Keratinocyte (primary cell): ENCODE measurements at regions not wholly inside any gene's neighbourhood (a gene's known extent, or its start where the extent isn't known, plus 50 kb on each side); places are given as distances from the start of the nearest gene placed in this dataset.

Source experiments
- EZH2 ChIP-seq: IDR thresholded peaks from one replicate; pipeline ENCODE4 v1.6.1; 2012; ENCODE audit warnings: inconsistent platforms, mild to moderate bottlenecking, low read length, moderate library complexity
- TF ChIP-seq, protein P1 (sequence below), 3 experiments: IDR thresholded peaks in 1 of 3; conservative IDR thresholded peaks in 1 of 3; optimal IDR thresholded peaks in 1 of 3; 2 replicates in 2 of 3; 3 replicates in 1 of 3; pipeline versions ENCODE3 to v1.5.1; 2011; ENCODE audit warnings: low read length in 3 of 3, mild to moderate bottlenecking in 3 of 3, moderate library complexity in 2 of 3, control low read depth in 1 of 3, inconsistent platforms in 1 of 3; ENCODE audit not compliant: insufficient read depth in 2 of 3; ENCODE audit errors: extremely low read depth in 1 of 3

DNA sequence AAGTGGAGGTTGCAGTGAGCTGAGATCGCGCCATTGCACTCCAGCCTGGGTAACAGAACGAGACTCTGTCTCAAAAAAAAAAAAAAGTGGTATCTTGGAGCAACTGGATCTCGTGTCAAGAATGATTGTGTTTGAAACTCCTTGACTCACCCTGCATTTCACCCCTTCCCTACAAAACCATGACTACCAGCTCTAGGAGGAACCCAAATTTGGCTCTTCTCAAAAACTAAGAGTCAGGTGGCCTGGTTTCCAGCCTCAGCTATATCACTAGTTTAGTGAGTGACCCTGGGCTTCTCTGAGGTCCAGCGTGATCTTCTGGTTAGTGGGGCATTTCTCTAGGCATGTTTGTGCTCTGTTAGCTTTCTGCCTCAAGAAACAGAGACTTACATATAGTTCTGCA, 222.1 kb downstream of the FAM43A start:
- TF ChIP-seq, protein P1, sequence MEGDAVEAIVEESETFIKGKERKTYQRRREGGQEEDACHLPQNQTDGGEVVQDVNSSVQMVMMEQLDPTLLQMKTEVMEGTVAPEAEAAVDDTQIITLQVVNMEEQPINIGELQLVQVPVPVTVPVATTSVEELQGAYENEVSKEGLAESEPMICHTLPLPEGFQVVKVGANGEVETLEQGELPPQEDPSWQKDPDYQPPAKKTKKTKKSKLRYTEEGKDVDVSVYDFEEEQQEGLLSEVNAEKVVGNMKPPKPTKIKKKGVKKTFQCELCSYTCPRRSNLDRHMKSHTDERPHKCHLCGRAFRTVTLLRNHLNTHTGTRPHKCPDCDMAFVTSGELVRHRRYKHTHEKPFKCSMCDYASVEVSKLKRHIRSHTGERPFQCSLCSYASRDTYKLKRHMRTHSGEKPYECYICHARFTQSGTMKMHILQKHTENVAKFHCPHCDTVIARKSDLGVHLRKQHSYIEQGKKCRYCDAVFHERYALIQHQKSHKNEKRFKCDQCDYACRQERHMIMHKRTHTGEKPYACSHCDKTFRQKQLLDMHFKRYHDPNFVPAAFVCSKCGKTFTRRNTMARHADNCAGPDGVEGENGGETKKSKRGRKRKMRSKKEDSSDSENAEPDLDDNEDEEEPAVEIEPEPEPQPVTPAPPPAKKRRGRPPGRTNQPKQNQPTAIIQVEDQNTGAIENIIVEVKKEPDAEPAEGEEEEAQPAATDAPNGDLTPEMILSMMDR (optimal IDR thresholded peaks at IDR 0.05 in 1 of 3, IDR thresholded peaks at IDR 0.05 in 1 of 3, conservative IDR thresholded peaks at IDR 0.05 in 1 of 3; ENCODE audit: extremely low read depth in 1 of 3, insufficient read depth in 2 of 3, low read length in 3 of 3): no peak
- no peak for TF ChIP-seq EZH2
